ENCODE measurements at regions not wholly inside any gene's neighbourhood (a gene's known extent, or its start where the extent isn't known, plus 50 kb on each side); places are given as distances from the start of the nearest gene placed in this dataset.

GRCh38 chr3:70899816-70900215 lies 587.4 kb upstream of the MDFIC2 start:
- TF ChIP-seq, protein P1, sequence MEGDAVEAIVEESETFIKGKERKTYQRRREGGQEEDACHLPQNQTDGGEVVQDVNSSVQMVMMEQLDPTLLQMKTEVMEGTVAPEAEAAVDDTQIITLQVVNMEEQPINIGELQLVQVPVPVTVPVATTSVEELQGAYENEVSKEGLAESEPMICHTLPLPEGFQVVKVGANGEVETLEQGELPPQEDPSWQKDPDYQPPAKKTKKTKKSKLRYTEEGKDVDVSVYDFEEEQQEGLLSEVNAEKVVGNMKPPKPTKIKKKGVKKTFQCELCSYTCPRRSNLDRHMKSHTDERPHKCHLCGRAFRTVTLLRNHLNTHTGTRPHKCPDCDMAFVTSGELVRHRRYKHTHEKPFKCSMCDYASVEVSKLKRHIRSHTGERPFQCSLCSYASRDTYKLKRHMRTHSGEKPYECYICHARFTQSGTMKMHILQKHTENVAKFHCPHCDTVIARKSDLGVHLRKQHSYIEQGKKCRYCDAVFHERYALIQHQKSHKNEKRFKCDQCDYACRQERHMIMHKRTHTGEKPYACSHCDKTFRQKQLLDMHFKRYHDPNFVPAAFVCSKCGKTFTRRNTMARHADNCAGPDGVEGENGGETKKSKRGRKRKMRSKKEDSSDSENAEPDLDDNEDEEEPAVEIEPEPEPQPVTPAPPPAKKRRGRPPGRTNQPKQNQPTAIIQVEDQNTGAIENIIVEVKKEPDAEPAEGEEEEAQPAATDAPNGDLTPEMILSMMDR (IDR thresholded peaks at IDR 0.05; ENCODE audit: insufficient read depth, low read depth, low read length): no peak
- no peak overlapping the region for H3K4me3 ChIP-seq (ENCODE audit: low read depth, low read length)
- DNase-seq (ENCODE audit: low read depth): no peak

DNA sequence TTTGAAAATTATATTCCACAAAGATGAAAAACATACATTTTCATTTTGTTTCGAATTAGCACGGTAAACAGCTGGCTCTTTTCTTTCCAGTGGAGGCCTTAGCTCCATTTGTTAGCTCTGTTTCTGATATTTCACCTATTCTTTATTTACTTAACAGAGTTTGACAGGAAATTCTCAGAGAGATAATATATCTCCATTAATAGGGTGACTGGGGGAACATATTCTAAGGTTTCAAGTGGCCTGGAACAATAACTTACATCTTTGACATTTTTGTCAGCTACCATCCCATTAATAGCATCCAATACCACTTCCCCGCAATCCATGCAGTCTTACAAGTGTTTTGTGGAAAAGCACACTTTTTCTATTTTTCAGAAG lies 577.6 kb upstream of the MDFIC2 start:
- TF ChIP-seq, protein P1 (IDR thresholded peaks at IDR 0.05; ENCODE audit: insufficient read depth, low read depth, low read length): no peak
- H3K4me3 ChIP-seq (ENCODE audit: low read depth, low read length): no peak overlapping the region
- no peak for DNase-seq (ENCODE audit: low read depth)

GRCh38 chr3:70889162-70890019 lies 577.0 kb upstream of the MDFIC2 start:
- no peak overlapping the region for H3K4me3 ChIP-seq (ENCODE audit: low read depth, low read length)
- TF ChIP-seq, protein P1 (IDR thresholded peaks at IDR 0.05; ENCODE audit: insufficient read depth, low read depth, low read length): no peak
- peak; percentile 3 for DNase-seq (ENCODE audit: low read depth)

DNA sequence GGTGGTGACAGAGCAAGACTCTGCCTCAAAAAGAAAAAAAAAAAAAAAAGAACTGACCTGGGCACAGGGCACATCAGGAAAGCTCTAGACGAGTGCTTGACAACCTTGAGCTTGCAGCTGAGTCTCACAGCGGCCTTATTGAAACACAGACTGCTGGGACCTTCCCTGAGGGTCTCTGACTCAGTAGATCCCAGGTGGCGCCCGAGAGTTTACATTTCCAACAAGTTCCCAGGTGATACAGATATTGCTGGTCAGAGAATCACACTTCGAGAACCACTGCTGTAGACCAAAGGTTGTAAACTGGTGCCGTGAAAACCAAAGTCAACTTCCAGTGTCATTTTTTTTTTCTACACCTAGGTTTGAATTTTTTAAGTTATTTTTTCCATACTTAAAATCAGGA lies 573.2 kb upstream of the MDFIC2 start:
- no peak overlapping the region for H3K4me3 ChIP-seq (ENCODE audit: low read depth, low read length)
- no peak for DNase-seq (ENCODE audit: low read depth)
- TF ChIP-seq, protein P1 (IDR thresholded peaks at IDR 0.05; ENCODE audit: insufficient read depth, low read depth, low read length): no peak

- no peak overlapping the region for H3K4me3 ChIP-seq (ENCODE audit: low read depth, low read length)
- TF ChIP-seq, protein P1 (IDR thresholded peaks at IDR 0.05; ENCODE audit: insufficient read depth, low read depth, low read length): no peak
- DNase-seq (ENCODE audit: low read depth): peak; percentile 6
These were observed 569.7 kb upstream of the MDFIC2 start for GRCh38 chr3:70882104-70882503.

GRCh38 chr3:70880421-70880820 lies 568.0 kb upstream of the MDFIC2 start:
- no peak for DNase-seq (ENCODE audit: low read depth)
- TF ChIP-seq, protein P1 (IDR thresholded peaks at IDR 0.05; ENCODE audit: insufficient read depth, low read depth, low read length): no peak
- no peak overlapping the region for H3K4me3 ChIP-seq (ENCODE audit: low read depth, low read length)

GRCh38 chr3:70876154-70876553 lies 563.7 kb upstream of the MDFIC2 start:
- TF ChIP-seq, protein P1 (IDR thresholded peaks at IDR 0.05; ENCODE audit: insufficient read depth, low read depth, low read length): no peak
- DNase-seq (ENCODE audit: low read depth): no peak
- H3K4me3 ChIP-seq (ENCODE audit: low read depth, low read length): no peak overlapping the region

Data from fibroblast of villous mesenchyme (primary cell).